Ascending aorta (tissue), 2 donors: ENCODE measurements at regions not wholly inside any gene's neighbourhood (a gene's known extent, or its start where the extent isn't known, plus 50 kb on each side); places are given as distances from the start of the nearest gene placed in this dataset.

Experiments used
- DNase-seq, 2 donors: peaks; one replicate each; pipeline ENCODE4 v3.0.0-alpha.2; 2019; ENCODE audit warnings: low spot score in 2 of 2
- H3K27ac ChIP-seq, 2 donors: fragments of 200-600 bp; sonication (generic); one replicate each; pipeline ENCODE4 v1.5.1; 2016 to 2017; ENCODE audit warnings: mild to moderate bottlenecking in 1 of 2
- H3K27me3 ChIP-seq: fragments of 200-600 bp; sonication (generic); one replicate; pipeline ENCODE4 v1.5.1; 2017
- H3K36me3 ChIP-seq, 2 donors: fragments of 200-600 bp; sonication (generic); one replicate each; pipeline ENCODE4 v1.5.1; 2016
- H3K4me1 ChIP-seq, 2 donors: fragments of 200-600 bp; sonication (generic); one replicate each; pipeline ENCODE4 v1.5.1; 2016 to 2017; ENCODE audit warnings: mild to moderate bottlenecking in 1 of 2
- H3K4me3 ChIP-seq, 2 donors: fragments of 200-600 bp; sonication (generic); one replicate each; pipeline ENCODE4 v1.5.1; 2016 to 2017; ENCODE audit warnings: mild to moderate bottlenecking in 1 of 2
- H3K9me3 ChIP-seq, 2 donors: fragments of 200-600 bp; sonication (generic); one replicate each; pipeline ENCODE4 v1.5.1; 2016
- intact Hi-C: fragments of 100-400 bp; cut with DNase I; formaldehyde crosslinking; loops from one replicate; pipeline ENCODE4 v1.15.1; 2023
- TF ChIP-seq, protein P1 (sequence below), 3 experiments: fragments of 200-600 bp in 2 of 3; fragments of 450-650 bp in 1 of 3; sonication (generic) in 2 of 3; IDR thresholded peaks; one replicate each; pipeline ENCODE4 v1.5.1; 2016 to 2019; ENCODE audit warnings: antibody characterized with exemption in 3 of 3, mild to moderate bottlenecking in 1 of 3, moderate library complexity in 1 of 3

DNA sequence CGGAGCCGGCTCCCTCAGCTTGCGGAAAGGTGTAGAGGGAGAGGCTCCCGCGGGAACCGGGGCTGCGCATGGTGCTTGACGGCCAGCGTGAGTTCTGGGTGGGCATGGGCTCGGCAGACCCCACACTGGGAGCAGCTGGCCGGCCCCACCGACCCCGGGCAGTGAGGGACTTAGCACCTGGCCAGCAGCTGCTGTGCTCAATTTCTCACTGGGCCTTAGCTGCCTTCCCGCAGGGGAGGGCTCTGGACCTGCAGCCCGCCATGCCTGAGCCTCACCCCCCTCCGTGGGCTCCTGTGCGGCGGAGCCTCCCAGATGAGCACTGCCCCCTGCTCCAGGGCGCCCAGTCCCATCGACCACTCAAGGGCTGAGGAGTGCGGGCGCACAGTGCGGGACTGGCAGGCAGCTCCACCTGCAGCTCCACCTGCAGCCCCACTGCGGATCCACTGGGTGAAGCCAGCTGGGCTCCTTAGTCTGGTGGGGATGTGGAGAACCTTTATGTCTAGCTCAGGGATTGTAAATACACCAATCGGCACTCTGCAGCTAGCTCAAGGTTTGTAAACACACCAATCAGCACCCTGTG is 1141.8 kb downstream of the PCDH17 start:
- H3K4me1 ChIP-seq = no peaks in the 10 kb centered on the region
- H3K27ac ChIP-seq = no peak overlapping the region
- no peaks in the 10 kb centered on the region for H3K9me3 ChIP-seq
- no peak overlapping the region for H3K4me3 ChIP-seq
- intact Hi-C loops = no loop called here
- H3K36me3 ChIP-seq = no peaks in the 10 kb centered on the region
- TF ChIP-seq, protein P1, sequence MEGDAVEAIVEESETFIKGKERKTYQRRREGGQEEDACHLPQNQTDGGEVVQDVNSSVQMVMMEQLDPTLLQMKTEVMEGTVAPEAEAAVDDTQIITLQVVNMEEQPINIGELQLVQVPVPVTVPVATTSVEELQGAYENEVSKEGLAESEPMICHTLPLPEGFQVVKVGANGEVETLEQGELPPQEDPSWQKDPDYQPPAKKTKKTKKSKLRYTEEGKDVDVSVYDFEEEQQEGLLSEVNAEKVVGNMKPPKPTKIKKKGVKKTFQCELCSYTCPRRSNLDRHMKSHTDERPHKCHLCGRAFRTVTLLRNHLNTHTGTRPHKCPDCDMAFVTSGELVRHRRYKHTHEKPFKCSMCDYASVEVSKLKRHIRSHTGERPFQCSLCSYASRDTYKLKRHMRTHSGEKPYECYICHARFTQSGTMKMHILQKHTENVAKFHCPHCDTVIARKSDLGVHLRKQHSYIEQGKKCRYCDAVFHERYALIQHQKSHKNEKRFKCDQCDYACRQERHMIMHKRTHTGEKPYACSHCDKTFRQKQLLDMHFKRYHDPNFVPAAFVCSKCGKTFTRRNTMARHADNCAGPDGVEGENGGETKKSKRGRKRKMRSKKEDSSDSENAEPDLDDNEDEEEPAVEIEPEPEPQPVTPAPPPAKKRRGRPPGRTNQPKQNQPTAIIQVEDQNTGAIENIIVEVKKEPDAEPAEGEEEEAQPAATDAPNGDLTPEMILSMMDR (IDR thresholded peaks at IDR 0.05) = no peak
- no peak for DNase-seq
- no peaks in the 10 kb centered on the region for H3K27me3 ChIP-seq

DNA sequence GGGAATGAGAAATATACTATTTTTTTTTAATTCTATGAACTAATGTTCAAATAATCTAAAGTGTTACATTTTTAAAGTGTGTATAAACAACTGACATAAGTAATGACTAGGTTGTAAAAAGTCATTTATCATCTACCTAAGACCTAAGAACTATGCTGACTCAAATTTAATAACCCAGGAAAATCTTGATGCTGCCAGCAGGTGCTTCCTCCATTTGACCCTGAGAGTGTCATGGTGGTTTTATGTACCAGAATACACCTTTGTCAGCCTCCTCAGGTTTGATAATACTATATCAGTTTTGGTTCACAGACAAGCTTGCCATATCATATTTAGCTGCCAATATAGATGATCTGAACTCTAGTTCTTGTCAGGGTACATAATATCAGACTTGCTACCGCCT is 1151.2 kb downstream of the PCDH17 start:
- Histone ChIP-seq H3K27me3 (no peaks in the 10 kb centered on the region), H3K36me3 (no peaks in the 10 kb centered on the region), H3K27ac (no peak overlapping the region), H3K4me1 (no peaks in the 10 kb centered on the region), H3K9me3 (no peaks in the 10 kb centered on the region), H3K4me3 (no peak overlapping the region)
- TF ChIP-seq, protein P1 (IDR thresholded peaks at IDR 0.05) = no peak
- no peak for DNase-seq
- intact Hi-C loops = no loop called here

DNA sequence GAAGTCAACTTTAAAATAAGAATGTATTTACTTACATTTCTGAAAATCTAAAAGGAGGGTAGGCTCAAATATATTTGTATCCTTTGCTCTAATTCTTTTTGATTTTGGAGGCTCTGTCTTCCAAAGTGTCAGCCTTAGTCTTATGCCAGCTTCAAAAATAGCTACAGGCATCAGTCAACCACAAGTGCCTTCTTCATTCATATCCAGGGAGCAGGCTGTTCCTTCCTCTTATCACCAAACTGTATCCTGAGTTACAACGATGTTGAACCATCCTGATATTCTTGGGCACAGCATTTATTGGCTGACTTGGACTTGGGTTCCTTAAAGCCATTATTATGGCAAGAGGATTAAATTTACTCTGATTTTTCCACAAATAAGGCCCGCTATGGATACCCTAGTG is 1161.3 kb downstream of the PCDH17 start:
- Histone ChIP-seq H3K27me3 (no peaks in the 10 kb centered on the region), H3K9me3 (no peaks in the 10 kb centered on the region), H3K4me1 (no peaks in the 10 kb centered on the region), H3K27ac (no peak overlapping the region), H3K36me3 (no peaks in the 10 kb centered on the region), H3K4me3 (no peak overlapping the region)
- DNase-seq = no peak
- intact Hi-C loops = no loop called here
- TF ChIP-seq, protein P1 (IDR thresholded peaks at IDR 0.05) = no peak

DNA sequence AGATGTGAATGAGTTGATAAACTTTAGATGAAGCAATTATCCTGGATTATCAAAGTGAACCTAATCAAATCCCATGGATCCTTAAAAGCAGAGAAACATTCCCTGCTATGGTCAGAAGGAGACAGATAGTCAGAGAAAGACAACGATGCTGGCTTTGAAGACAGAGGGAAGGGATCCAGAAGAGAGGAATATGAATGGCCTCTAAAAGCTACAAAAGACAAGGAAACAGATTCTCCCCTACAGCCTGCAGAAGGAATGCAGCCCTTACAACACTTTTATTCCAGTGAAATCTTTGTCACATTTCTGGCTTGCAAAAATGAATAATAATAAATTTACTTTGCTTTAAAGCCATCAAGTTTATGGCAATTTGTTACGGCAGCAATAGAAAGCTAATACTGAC is 1164.2 kb downstream of the PCDH17 start:
- Histone ChIP-seq H3K27ac (no peak overlapping the region), H3K4me3 (no peak overlapping the region), H3K27me3 (no peaks in the 10 kb centered on the region), H3K9me3 (no peaks in the 10 kb centered on the region), H3K4me1 (no peaks in the 10 kb centered on the region), H3K36me3 (no peaks in the 10 kb centered on the region)
- no peak for DNase-seq
- intact Hi-C loops = no loop called here
- TF ChIP-seq, protein P1 (IDR thresholded peaks at IDR 0.05) = no peak

DNA sequence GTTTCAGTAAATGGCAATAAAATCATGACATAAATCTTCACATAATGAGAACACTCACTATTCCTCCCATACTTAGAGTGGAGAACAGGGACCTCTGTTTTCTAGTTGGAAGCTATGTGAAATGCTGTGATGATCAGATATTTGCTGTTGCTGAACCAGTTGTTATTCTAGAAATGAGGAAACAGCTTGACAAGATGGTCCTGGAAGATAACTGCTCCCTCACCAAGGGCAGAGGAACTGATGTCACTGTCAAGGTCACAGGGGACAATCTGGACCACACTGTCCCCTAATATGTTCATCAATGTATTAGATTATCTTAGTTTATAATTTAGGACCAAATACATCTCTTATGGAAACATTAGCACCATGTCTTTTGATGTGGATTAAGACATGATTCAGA is 1173.3 kb downstream of the PCDH17 start:
- Histone ChIP-seq H3K4me3 (no peak overlapping the region), H3K36me3 (no peaks in the 10 kb centered on the region), H3K9me3 (no peaks in the 10 kb centered on the region), H3K27ac (no peak overlapping the region), H3K4me1 (no peaks in the 10 kb centered on the region), H3K27me3 (no peaks in the 10 kb centered on the region)
- intact Hi-C loops = no loop called here
- DNase-seq = no peak
- TF ChIP-seq, protein P1 (IDR thresholded peaks at IDR 0.05) = no peak

DNA sequence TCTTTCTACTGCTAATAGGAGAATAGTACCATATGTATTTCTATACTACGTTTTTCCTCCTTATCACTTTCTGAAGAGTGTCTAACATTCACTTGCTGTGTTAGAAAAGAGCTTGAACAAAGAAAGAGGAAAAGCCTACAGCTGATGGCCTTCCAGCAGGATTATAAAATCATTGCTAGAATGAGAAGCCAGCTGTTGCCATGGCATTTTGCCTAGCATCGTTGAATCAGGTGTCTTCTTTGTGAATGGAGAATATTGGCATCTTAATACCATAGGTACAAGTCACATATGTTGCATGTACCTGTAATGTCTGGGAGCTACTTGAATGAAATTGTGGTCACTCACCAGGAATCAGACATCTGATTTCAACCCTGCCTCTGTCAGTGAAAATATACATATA is 1174.9 kb downstream of the PCDH17 start:
- Histone ChIP-seq H3K36me3 (no peaks in the 10 kb centered on the region), H3K4me3 (no peak overlapping the region), H3K27ac (no peak overlapping the region), H3K4me1 (no peaks in the 10 kb centered on the region), H3K9me3 (no peaks in the 10 kb centered on the region), H3K27me3 (no peaks in the 10 kb centered on the region)
- no peak for DNase-seq
- TF ChIP-seq, protein P1 (IDR thresholded peaks at IDR 0.05) = no peak
- intact Hi-C loops = no loop called here
